ENCODE measurements at regions not wholly inside any gene's neighbourhood (a gene's known extent, or its start where the extent isn't known, plus 50 kb on each side); places are given as distances from the start of the nearest gene placed in this dataset.

DNA sequence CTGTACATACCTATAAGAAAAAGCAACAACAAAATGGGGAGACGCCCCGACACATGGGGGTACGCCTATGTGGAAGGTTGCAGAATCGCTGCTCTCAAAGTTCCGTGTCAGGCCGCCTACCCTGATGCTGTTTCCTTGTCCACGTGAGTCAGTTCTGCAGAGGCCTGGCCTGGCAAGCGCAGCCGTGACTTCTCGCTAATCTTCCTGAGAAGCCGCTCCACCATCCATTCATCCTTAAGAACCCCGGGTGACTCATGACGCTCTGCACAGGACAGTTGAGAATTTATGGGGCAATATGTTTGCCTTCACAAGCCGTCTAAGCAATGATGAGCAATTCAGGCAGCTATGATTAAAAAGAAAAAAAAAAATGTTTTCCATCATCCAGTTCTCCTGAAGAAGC, 122.3 kb upstream of the TMPRSS2 start:
- no TSS peak for BruUV-seq (replicated peaks)
- Histone ChIP-seq H3K4me2 (ENCODE audit: low read depth, low read length) (no peak overlapping the region), H3K27ac (ENCODE audit: extremely low read length, insufficient read depth, low read length) (no peak overlapping the region), H3K9me3 (ENCODE audit: low read length) (no peaks in the 10 kb centered on the region), H3K9ac (ENCODE audit: insufficient read depth, low read depth, low read length) (no peak overlapping the region), H4K20me1 (ENCODE audit: insufficient read depth, low read length) (no peaks in the 10 kb centered on the region), H3K4me1 (ENCODE audit: insufficient read depth, low read length) (peaks cover 7% of the 10 kb centered on the region), H2AFZ (ENCODE audit: low read length) (no peak overlapping the region), H3K36me3 (replicated peaks in 1 of 2; ENCODE audit: control insufficient read depth in 1 of 2, insufficient read depth in 2 of 2, low read length in 2 of 2) (no peaks in the 10 kb centered on the region), H3K27me3 (ENCODE audit: control insufficient read depth in 1 of 2, insufficient read depth in 2 of 2, low read length in 2 of 2) (0 out of 5 replicates have a peak, but pooled peaks cover 0 to 4% of the 10 kb centered on the region in 2 experiments), H3K79me2 (ENCODE audit: insufficient read depth, low read length) (no peaks in the 10 kb centered on the region), H3K4me3 (replicated peaks in 1 of 3; ENCODE audit: insufficient read depth in 1 of 3, low read depth in 2 of 3, low read length in 3 of 3) (no peak overlapping the region)
- 53% methylated on average over 12 of the region's 14 CpGs for WGBS (ENCODE audit: low lambda C conversion rate)
- in situ Hi-C loops (cut with HindIII; ENCODE audit: extremely low pct_ligation_motif_present, low pct_unique_long_range_greater_than_20kb) (no loop called here), intact Hi-C loops (cut with micrococcal nuclease; ENCODE audit: unreplicated experiment) (no loop called here)
- FAIRE-seq (no peak), ATAC-seq (no peak), DNase-seq (ENCODE audit: low spot score) (no peak)
- CTCF ChIA-PET (ENCODE audit: low intra/inter-chr PET ratio, low total read pairs), result no interaction called here
- POLR2A ChIA-PET, result no interaction called here
- no peak for TF ChIP-seq BRCA1 (CRISPR knock-in tag; IDR thresholded peaks at IDR 0.05)
- no peak for TF ChIP-seq RELA (CRISPR knock-in tag; IDR thresholded peaks at IDR 0.05)
- TF ChIP-seq, protein P1, sequence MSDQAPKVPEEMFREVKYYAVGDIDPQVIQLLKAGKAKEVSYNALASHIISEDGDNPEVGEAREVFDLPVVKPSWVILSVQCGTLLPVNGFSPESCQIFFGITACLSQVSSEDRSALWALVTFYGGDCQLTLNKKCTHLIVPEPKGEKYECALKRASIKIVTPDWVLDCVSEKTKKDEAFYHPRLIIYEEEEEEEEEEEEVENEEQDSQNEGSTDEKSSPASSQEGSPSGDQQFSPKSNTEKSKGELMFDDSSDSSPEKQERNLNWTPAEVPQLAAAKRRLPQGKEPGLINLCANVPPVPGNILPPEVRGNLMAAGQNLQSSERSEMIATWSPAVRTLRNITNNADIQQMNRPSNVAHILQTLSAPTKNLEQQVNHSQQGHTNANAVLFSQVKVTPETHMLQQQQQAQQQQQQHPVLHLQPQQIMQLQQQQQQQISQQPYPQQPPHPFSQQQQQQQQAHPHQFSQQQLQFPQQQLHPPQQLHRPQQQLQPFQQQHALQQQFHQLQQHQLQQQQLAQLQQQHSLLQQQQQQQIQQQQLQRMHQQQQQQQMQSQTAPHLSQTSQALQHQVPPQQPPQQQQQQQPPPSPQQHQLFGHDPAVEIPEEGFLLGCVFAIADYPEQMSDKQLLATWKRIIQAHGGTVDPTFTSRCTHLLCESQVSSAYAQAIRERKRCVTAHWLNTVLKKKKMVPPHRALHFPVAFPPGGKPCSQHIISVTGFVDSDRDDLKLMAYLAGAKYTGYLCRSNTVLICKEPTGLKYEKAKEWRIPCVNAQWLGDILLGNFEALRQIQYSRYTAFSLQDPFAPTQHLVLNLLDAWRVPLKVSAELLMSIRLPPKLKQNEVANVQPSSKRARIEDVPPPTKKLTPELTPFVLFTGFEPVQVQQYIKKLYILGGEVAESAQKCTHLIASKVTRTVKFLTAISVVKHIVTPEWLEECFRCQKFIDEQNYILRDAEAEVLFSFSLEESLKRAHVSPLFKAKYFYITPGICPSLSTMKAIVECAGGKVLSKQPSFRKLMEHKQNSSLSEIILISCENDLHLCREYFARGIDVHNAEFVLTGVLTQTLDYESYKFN (CRISPR knock-in tag; conservative IDR thresholded peaks at IDR 0.05), result no peak
- TF ChIP-seq ZNF879 (CRISPR knock-in tag; IDR thresholded peaks at IDR 0.05), result no peak
- no peak for TF ChIP-seq YEATS2 (CRISPR knock-in tag; IDR thresholded peaks at IDR 0.05; ENCODE audit: borderline replicate concordance)
- no peak for TF ChIP-seq CREBL2 (CRISPR knock-in tag; IDR thresholded peaks at IDR 0.05; ENCODE audit: borderline replicate concordance)
- no peak for TF ChIP-seq ZBTB42 (CRISPR knock-in tag; IDR thresholded peaks at IDR 0.05)
- no peak for TF ChIP-seq BRD4 (CRISPR knock-in tag; IDR thresholded peaks at IDR 0.05)
- TF ChIP-seq NR2F1 (CRISPR knock-in tag; IDR thresholded peaks at IDR 0.05), result no peak
- TF ChIP-seq ZNF260 (CRISPR knock-in tag; IDR thresholded peaks at IDR 0.05; ENCODE audit: borderline replicate concordance, low read depth), result no peak
- TF ChIP-seq BCL3 (CRISPR knock-in tag; IDR thresholded peaks at IDR 0.05), result no peak
- TF ChIP-seq ZNF567 (CRISPR knock-in tag; IDR thresholded peaks at IDR 0.05; ENCODE audit: borderline replicate concordance), result no peak
- TF ChIP-seq, protein P2, sequence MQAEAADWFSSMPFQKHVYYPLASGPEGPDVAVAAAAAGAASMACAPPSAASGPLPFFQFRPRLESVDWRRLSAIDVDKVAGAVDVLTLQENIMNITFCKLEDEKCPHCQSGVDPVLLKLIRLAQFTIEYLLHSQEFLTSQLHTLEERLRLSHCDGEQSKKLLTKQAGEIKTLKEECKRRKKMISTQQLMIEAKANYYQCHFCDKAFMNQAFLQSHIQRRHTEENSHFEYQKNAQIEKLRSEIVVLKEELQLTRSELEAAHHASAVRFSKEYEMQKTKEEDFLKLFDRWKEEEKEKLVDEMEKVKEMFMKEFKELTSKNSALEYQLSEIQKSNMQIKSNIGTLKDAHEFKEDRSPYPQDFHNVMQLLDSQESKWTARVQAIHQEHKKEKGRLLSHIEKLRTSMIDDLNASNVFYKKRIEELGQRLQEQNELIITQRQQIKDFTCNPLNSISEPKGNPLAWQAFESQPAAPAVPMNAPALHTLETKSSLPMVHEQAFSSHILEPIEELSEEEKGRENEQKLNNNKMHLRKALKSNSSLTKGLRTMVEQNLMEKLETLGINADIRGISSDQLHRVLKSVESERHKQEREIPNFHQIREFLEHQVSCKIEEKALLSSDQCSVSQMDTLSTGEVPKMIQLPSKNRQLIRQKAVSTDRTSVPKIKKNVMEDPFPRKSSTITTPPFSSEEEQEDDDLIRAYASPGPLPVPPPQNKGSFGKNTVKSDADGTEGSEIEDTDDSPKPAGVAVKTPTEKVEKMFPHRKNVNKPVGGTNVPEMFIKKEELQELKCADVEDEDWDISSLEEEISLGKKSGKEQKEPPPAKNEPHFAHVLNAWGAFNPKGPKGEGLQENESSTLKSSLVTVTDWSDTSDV (CRISPR knock-in tag; IDR thresholded peaks at IDR 0.05), result no peak
- TF ChIP-seq ZNF773 (CRISPR knock-in tag; IDR thresholded peaks at IDR 0.05; ENCODE audit: borderline replicate concordance), result no peak
- no peak for TF ChIP-seq DR1 (CRISPR knock-in tag; IDR thresholded peaks at IDR 0.05)

Measured in HepG2 (cell line).